HG02852 (cell line): ENCODE measurements at regions not wholly inside any gene's neighbourhood (a gene's known extent, or its start where the extent isn't known, plus 50 kb on each side); places are given as distances from the start of the nearest gene placed in this dataset.

Experiments
- ATAC-seq: cut with Tn5 transposase; IDR thresholded peaks from one replicate; pipeline ENCODE4 v1.9.1; 2021; ENCODE audit warnings: mild to moderate bottlenecking, moderate library complexity; ENCODE audit not compliant: unreplicated experiment

- no peak for ATAC-seq
These were observed 54.8 kb upstream of the CREB1 start for GRCh38 chr2:207474863-207475485.

DNA sequence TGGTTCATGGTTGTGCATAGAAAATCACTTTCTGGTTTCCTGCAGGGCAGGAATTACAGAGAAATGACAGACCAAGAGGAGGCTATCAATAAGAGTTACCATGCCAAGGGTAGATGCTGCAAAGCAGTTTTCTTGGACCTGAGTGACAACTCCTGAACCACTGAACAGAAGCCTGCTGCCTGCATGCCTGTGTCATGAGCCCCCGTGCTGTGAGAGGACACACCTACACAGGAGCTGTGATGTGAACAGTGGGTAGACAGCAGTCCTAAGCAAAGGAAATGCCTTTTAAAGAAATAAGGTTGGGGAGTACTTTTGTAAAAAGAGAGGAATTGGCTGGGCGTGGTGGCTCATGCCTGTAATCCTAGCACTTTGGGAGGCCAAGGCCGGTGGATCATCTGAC is 54.2 kb upstream of the CREB1 start:
- no peak for ATAC-seq

GRCh38 chr2:207477896-207478295 is 51.9 kb upstream of the CREB1 start:
- no peak for ATAC-seq

DNA sequence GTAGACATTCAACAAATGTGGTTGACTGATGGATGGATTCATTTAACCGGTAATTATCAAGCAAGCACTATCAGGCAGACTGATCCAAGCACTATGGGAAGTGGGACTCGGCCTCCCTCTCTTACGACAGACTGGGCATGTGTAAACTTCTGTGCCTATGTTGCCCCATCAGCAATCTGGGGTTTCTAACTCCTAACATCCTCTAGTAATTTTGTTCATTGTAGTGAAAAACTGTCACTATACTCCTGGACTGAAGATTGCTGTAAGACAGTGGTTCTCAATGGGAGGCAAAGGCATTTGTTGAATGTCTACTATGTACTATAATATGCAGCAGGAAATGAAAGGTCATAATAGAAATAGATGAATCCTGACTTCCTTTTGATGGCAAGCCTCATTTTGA is 51.2 kb upstream of the CREB1 start:
- no peak for ATAC-seq

DNA sequence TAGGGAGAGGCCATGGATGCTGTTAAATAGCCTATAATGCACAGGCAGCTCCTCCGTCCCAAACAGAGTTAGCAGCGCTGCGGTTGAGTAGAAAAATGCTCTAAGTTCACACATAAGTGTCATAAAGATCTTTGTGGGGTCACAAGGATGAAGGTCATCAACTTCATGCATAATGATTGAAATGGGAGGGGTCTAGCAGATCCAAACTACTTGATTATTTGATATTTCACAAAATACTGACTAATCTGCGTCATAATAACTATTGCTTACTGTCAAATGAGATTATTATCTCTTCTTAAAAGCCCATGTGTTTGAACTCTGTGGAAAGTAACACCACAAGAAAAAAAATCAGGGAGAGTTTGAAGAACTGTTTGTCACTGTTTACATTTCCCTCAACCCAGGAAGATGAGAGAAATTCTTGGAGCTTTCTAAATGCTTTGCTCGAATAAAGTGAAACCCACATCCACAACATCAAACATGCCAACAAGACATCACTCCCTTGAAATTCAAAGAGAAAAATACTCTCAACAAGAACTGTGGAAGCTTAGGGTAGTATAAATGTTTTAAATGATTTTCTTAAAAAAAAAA is 50.5 kb upstream of the CREB1 start:
- ATAC-seq: no peak
